ENCODE measurements at regions not wholly inside any gene's neighbourhood (a gene's known extent, or its start where the extent isn't known, plus 50 kb on each side); places are given as distances from the start of the nearest gene placed in this dataset.

DNA sequence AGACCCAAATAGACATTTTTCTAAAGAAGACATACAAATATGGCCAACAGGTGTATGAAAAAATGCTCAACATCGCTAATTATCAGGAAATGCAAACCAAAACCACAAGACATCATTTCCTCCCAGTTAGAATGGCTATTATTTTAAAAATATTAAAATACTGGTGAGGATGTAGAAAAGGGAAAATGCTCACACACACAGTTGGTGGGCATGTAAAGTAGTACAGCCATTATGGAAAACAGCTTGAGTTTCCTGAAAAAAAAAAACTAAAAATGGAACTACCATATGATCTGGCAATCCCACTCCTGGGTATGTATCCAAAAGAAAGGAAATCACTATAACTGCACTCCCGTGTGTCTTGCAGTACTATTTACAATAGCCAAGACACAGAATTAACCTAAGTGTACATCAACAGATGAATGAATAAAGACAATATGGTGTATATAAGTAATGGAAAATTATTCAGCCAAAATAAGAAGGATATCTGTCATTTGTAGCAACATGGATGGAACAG, 128.9 kb upstream of the DKK2 start:
- H2AFZ ChIP-seq (ENCODE audit: low read depth, low read length, poor library complexity, severe bottlenecking) = no peak overlapping the region
- POLR2A ChIA-PET = no interaction called here
- H3K4me3 ChIP-seq (replicated peaks in 1 of 2; ENCODE audit: low read depth in 1 of 2, low read length in 2 of 2) = no peak overlapping the region
- no peaks in the 10 kb centered on the region for H3K4me1 ChIP-seq (ENCODE audit: control insufficient read depth in 1 of 2, insufficient read depth in 2 of 2, low read length in 2 of 2)
- no peaks in the 10 kb centered on the region for H3K9me3 ChIP-seq (ENCODE audit: control insufficient read depth in 1 of 2, insufficient read depth in 1 of 2, low read depth in 1 of 2, low read length in 2 of 2)
- no peaks in the 10 kb centered on the region for H3K27me3 ChIP-seq (ENCODE audit: insufficient read depth, low read length)
- no peaks in the 10 kb centered on the region for H3K9me2 ChIP-seq (ENCODE audit: insufficient read depth)
- no peak for TF ChIP-seq YY1 (IDR thresholded peaks at IDR 0.05; ENCODE audit: extremely low read depth, insufficient replicate concordance, low read depth, low read length)
- TF ChIP-seq EGR1 (IDR thresholded peaks at IDR 0.05; ENCODE audit: low read depth) = no peak
- TF ChIP-seq ELF1 (IDR thresholded peaks at IDR 0.05; ENCODE audit: borderline replicate concordance, low read depth) = no peak
- TF ChIP-seq ZNF274 (IDR thresholded peaks at IDR 0.05; ENCODE audit: low read depth, low read length) = no peak
- TF ChIP-seq POLR2A (IDR thresholded peaks at IDR 0.05; ENCODE audit: borderline replicate concordance, extremely low read depth, insufficient read depth, insufficient read length) = no peak
- TF ChIP-seq, protein P1, sequence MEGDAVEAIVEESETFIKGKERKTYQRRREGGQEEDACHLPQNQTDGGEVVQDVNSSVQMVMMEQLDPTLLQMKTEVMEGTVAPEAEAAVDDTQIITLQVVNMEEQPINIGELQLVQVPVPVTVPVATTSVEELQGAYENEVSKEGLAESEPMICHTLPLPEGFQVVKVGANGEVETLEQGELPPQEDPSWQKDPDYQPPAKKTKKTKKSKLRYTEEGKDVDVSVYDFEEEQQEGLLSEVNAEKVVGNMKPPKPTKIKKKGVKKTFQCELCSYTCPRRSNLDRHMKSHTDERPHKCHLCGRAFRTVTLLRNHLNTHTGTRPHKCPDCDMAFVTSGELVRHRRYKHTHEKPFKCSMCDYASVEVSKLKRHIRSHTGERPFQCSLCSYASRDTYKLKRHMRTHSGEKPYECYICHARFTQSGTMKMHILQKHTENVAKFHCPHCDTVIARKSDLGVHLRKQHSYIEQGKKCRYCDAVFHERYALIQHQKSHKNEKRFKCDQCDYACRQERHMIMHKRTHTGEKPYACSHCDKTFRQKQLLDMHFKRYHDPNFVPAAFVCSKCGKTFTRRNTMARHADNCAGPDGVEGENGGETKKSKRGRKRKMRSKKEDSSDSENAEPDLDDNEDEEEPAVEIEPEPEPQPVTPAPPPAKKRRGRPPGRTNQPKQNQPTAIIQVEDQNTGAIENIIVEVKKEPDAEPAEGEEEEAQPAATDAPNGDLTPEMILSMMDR (IDR thresholded peaks at IDR 0.05 in 2 of 3, conservative IDR thresholded peaks at IDR 0.05 in 1 of 3; ENCODE audit: borderline replicate concordance in 1 of 3, insufficient read depth in 1 of 3, low read depth in 2 of 3, low read length in 2 of 3) = no peak
- TF ChIP-seq EZH2phosphoT487 (IDR thresholded peaks at IDR 0.05; ENCODE audit: borderline replicate concordance) = no peak
- TF ChIP-seq, protein P2, sequence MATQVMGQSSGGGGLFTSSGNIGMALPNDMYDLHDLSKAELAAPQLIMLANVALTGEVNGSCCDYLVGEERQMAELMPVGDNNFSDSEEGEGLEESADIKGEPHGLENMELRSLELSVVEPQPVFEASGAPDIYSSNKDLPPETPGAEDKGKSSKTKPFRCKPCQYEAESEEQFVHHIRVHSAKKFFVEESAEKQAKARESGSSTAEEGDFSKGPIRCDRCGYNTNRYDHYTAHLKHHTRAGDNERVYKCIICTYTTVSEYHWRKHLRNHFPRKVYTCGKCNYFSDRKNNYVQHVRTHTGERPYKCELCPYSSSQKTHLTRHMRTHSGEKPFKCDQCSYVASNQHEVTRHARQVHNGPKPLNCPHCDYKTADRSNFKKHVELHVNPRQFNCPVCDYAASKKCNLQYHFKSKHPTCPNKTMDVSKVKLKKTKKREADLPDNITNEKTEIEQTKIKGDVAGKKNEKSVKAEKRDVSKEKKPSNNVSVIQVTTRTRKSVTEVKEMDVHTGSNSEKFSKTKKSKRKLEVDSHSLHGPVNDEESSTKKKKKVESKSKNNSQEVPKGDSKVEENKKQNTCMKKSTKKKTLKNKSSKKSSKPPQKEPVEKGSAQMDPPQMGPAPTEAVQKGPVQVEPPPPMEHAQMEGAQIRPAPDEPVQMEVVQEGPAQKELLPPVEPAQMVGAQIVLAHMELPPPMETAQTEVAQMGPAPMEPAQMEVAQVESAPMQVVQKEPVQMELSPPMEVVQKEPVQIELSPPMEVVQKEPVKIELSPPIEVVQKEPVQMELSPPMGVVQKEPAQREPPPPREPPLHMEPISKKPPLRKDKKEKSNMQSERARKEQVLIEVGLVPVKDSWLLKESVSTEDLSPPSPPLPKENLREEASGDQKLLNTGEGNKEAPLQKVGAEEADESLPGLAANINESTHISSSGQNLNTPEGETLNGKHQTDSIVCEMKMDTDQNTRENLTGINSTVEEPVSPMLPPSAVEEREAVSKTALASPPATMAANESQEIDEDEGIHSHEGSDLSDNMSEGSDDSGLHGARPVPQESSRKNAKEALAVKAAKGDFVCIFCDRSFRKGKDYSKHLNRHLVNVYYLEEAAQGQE (IDR thresholded peaks at IDR 0.05; ENCODE audit: low read depth) = no peak
- no peak for TF ChIP-seq POLR2AphosphoS5 (IDR thresholded peaks at IDR 0.05; ENCODE audit: low read depth, low read length)
- TF ChIP-seq, protein P3, sequence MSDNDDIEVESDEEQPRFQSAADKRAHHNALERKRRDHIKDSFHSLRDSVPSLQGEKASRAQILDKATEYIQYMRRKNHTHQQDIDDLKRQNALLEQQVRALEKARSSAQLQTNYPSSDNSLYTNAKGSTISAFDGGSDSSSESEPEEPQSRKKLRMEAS (IDR thresholded peaks at IDR 0.05) = no peak
- no peak for TF ChIP-seq ZFX (IDR thresholded peaks at IDR 0.05)
- TF ChIP-seq, protein P4, sequence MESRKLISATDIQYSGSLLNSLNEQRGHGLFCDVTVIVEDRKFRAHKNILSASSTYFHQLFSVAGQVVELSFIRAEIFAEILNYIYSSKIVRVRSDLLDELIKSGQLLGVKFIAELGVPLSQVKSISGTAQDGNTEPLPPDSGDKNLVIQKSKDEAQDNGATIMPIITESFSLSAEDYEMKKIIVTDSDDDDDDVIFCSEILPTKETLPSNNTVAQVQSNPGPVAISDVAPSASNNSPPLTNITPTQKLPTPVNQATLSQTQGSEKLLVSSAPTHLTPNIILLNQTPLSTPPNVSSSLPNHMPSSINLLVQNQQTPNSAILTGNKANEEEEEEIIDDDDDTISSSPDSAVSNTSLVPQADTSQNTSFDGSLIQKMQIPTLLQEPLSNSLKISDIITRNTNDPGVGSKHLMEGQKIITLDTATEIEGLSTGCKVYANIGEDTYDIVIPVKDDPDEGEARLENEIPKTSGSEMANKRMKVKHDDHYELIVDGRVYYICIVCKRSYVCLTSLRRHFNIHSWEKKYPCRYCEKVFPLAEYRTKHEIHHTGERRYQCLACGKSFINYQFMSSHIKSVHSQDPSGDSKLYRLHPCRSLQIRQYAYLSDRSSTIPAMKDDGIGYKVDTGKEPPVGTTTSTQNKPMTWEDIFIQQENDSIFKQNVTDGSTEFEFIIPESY (IDR thresholded peaks at IDR 0.05; ENCODE audit: extremely low read depth, insufficient replicate concordance, low read length) = no peak
- no peak for TF ChIP-seq SRF (IDR thresholded peaks at IDR 0.05; ENCODE audit: low read depth)
- TF ChIP-seq TCF7L2 (IDR thresholded peaks at IDR 0.05; ENCODE audit: borderline replicate concordance, extremely low read depth, insufficient read depth, insufficient read length) = no peak
- no peak overlapping the region for H3K27ac ChIP-seq (ENCODE audit: low read depth, low read length)
- no TSS peak for BruUV-seq (replicated peaks)
- intact Hi-C loops (cut with micrococcal nuclease) = no loop called here
- RAD21 ChIA-PET (ENCODE audit: low non-redundant PET in 1 of 2, low total read pairs in 2 of 2, uncharacterized antibody in 2 of 2, unreplicated experiment in 2 of 2) = no interaction called here
- H3K36me3 ChIP-seq (ENCODE audit: control insufficient read depth in 1 of 2, insufficient read depth in 2 of 2, low read length in 2 of 2) = no peaks in the 10 kb centered on the region
- no peak for ATAC-seq
- CTCF ChIA-PET = no interaction called here
- H3K4me2 ChIP-seq (ENCODE audit: low read length) = no peak overlapping the region
- no peaks in the 10 kb centered on the region for H4K20me1 ChIP-seq (ENCODE audit: insufficient read depth)
- no peak overlapping the region for H3K9ac ChIP-seq (ENCODE audit: low read length)
- DNase-seq (ENCODE audit: low read depth, low spot score) = no peak
- H3K79me2 ChIP-seq (ENCODE audit: insufficient read depth, low read length) = no peaks in the 10 kb centered on the region
